DND-41 (cell line): ENCODE measurements at regions not wholly inside any gene's neighbourhood (a gene's known extent, or its start where the extent isn't known, plus 50 kb on each side); places are given as distances from the start of the nearest gene placed in this dataset.
"Not testable (repeated sequence)": the region's sequence is repeated elsewhere in the genome, so short reads cannot be mapped to it uniquely, and the experiment has no call there.

Source experiments
- ATAC-seq: fragments of 200-7000 bp; cut with Tn5 transposase; 3 replicates; pipeline ENCODE4 v1.9.1; 2021; ENCODE audit warnings: low read depth; ENCODE audit not compliant: insufficient read depth
- DNase-seq: peaks from one replicate; pipeline ENCODE4 v3.0.0-alpha.2; 2020
- H2AFZ ChIP-seq: 2 replicates; pipeline ENCODE4 v1.6.0; 2012; ENCODE audit warnings: low read depth, low read length
- H3K27ac ChIP-seq: 2 replicates; pipeline ENCODE4 v1.5.1; 2012; ENCODE audit warnings: low read length, inconsistent platforms
- H3K27me3 ChIP-seq: fragments of 200-600 bp; sonication (generic); 2 replicates; pipeline ENCODE4 v1.6.0; 2012; ENCODE audit warnings: low read length, mild to moderate bottlenecking, inconsistent platforms; ENCODE audit not compliant: insufficient read depth, poor library complexity
- H3K36me3 ChIP-seq: 2 replicates; pipeline ENCODE4 v1.5.1; 2012; ENCODE audit warnings: low read length, inconsistent platforms; ENCODE audit not compliant: insufficient read depth
- H3K4me1 ChIP-seq: 2 replicates; pipeline ENCODE4 v1.5.1; 2012; ENCODE audit warnings: mild to moderate bottlenecking, low read length; ENCODE audit not compliant: insufficient read depth
- H3K4me2 ChIP-seq: 2 replicates; pipeline ENCODE4 v1.6.0; 2012; ENCODE audit warnings: mild to moderate bottlenecking, moderate library complexity, low read length, inconsistent platforms; ENCODE audit not compliant: insufficient read depth
- H3K4me3 ChIP-seq, 2 experiments: fragments of 200-600 bp in 1 of 2; shearing (Covaris generic) in 1 of 2; 2 replicates each; pipeline ENCODE4 v1.5.1; 2012 to 2016; ENCODE audit warnings: inconsistent platforms in 2 of 2, low read length in 2 of 2, mild to moderate bottlenecking in 2 of 2, low read depth in 1 of 2, moderate library complexity in 1 of 2
- H3K79me2 ChIP-seq: 2 replicates; pipeline ENCODE4 v1.6.0; 2012; ENCODE audit warnings: low read length, inconsistent platforms; ENCODE audit not compliant: insufficient read depth
- H3K9ac ChIP-seq: 2 replicates; pipeline ENCODE4 v1.6.0; 2012; ENCODE audit warnings: low read depth, mild to moderate bottlenecking, inconsistent platforms, low read length, moderate library complexity
- H3K9me3 ChIP-seq: 2 replicates; pipeline ENCODE4 v1.5.1; 2012; ENCODE audit warnings: low read length, moderate library complexity, mild to moderate bottlenecking, inconsistent platforms; ENCODE audit not compliant: insufficient read depth, severe bottlenecking
- H4K20me1 ChIP-seq: 2 replicates; pipeline ENCODE4 v1.6.0; 2012; ENCODE audit warnings: low read length; ENCODE audit not compliant: insufficient read depth
- CTCF ChIP-seq: IDR thresholded peaks from 2 replicates; pipeline ENCODE4 v1.5.1; 2012; ENCODE audit warnings: borderline replicate concordance, low read length, moderate library complexity, mild to moderate bottlenecking; ENCODE audit not compliant: poor library complexity, severe bottlenecking; ENCODE audit errors: extremely low read depth
- EZH2 ChIP-seq: IDR thresholded peaks from 3 replicates; pipeline ENCODE4 v1.6.1; 2012; ENCODE audit warnings: borderline replicate concordance, low read depth, mild to moderate bottlenecking, moderate library complexity, low read length, inconsistent platforms; ENCODE audit not compliant: severe bottlenecking

GRCh38 chr4:85180533-85180932 is 214.0 kb upstream of the WDFY3 start:
- no peaks in the 10 kb centered on the region for H4K20me1 ChIP-seq
- no peak overlapping the region for H3K4me3 ChIP-seq
- TF ChIP-seq EZH2 (no peak), CTCF (no peak)
- no peaks in the 10 kb centered on the region for H3K27me3 ChIP-seq
- DNase-seq (no peak), ATAC-seq (no peak)
- H3K36me3 ChIP-seq = no peaks in the 10 kb centered on the region
- no peak overlapping the region for H2AFZ ChIP-seq
- no peaks in the 10 kb centered on the region for H3K4me1 ChIP-seq
- no peak overlapping the region for H3K27ac ChIP-seq
- no peaks in the 10 kb centered on the region for H3K79me2 ChIP-seq
- H3K9me3 ChIP-seq = no peaks in the 10 kb centered on the region
- H3K4me2 ChIP-seq = no peak overlapping the region
- H3K9ac ChIP-seq = no peak overlapping the region

DNA sequence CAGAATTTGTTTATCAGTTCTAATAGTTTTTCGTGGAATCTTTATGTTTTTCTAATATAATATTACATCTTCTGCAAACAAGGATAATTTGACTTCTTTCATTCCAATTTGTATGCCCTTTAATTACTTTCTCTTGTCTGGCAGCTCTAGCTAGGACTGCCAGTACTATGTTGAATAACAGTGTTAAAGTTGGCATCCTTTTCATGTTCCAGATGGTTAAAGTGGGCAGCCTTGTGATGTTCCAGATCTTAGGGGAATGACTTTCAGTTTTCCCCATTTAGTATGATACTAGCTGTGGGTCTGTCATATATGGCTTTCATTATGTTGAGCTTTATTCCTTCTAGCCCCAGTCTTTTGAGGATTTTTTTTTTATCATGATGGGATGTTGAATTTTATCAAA is 220.6 kb upstream of the WDFY3 start:
- no peak overlapping the region for H3K4me3 ChIP-seq
- H3K9ac ChIP-seq = no peak overlapping the region
- no peaks in the 10 kb centered on the region for H3K9me3 ChIP-seq
- ATAC-seq = no peak
- no peaks in the 10 kb centered on the region for H3K4me1 ChIP-seq
- no peak overlapping the region for H2AFZ ChIP-seq
- no peak overlapping the region for H3K27ac ChIP-seq
- no peak for DNase-seq
- no peaks in the 10 kb centered on the region for H3K79me2 ChIP-seq
- no peaks in the 10 kb centered on the region for H4K20me1 ChIP-seq
- H3K27me3 ChIP-seq = no peaks in the 10 kb centered on the region
- no peaks in the 10 kb centered on the region for H3K36me3 ChIP-seq
- H3K4me2 ChIP-seq = no peak overlapping the region
- TF ChIP-seq EZH2 (no peak), CTCF (no peak)

- not testable (repeated sequence) for H3K79me2 ChIP-seq, H3K9ac ChIP-seq, H2AFZ ChIP-seq, H3K4me2 ChIP-seq, H4K20me1 ChIP-seq, H3K4me1 ChIP-seq, ATAC-seq, H3K4me3 ChIP-seq, H3K27ac ChIP-seq, H3K27me3 ChIP-seq, H3K36me3 ChIP-seq, H3K9me3 ChIP-seq
- DNase-seq = peak; percentile 8
Observed at GRCh38 chr4:85196015-85196414, 229.5 kb upstream of the WDFY3 start.

DNA sequence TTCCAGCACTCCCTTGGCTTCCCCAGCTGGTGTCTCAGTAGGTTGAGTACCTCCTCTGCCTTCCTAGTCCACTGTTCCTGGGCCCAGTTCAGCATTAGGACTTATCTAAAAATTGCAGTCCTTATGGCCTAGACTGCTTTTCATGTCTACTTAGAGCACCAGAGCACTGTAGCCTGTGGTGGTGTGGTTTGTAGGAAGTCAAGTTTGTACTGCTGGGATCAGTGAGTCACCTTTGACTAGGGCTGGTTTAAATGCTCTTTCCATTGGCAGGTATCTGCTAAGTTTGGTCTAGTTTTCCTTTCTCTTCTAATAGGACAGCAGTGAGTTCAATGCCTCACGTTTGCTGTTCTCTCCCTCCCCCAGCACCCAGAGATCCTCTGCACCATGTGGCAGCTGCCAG is 233.6 kb upstream of the WDFY3 start:
- H3K27me3 ChIP-seq = no peaks in the 10 kb centered on the region
- H3K79me2 ChIP-seq = no peaks in the 10 kb centered on the region
- no peak overlapping the region for H3K4me3 ChIP-seq
- no peak overlapping the region for H3K9ac ChIP-seq
- no peaks in the 10 kb centered on the region for H4K20me1 ChIP-seq
- H3K9me3 ChIP-seq = peaks cover 3% of the 10 kb centered on the region
- no peak overlapping the region for H3K27ac ChIP-seq
- TF ChIP-seq CTCF (no peak), EZH2 (no peak)
- no peaks in the 10 kb centered on the region for H3K36me3 ChIP-seq
- ATAC-seq = no peak
- H2AFZ ChIP-seq = no peak overlapping the region
- no peaks in the 10 kb centered on the region for H3K4me1 ChIP-seq
- H3K4me2 ChIP-seq = no peak overlapping the region
- DNase-seq = no peak
